HEK293 (cell line): ENCODE measurements at regions not wholly inside any gene's neighbourhood (a gene's known extent, or its start where the extent isn't known, plus 50 kb on each side); places are given as distances from the start of the nearest gene placed in this dataset.

Source experiments
- CTCF ChIA-PET: fragments of 350-600 bp; formaldehyde crosslinking; extraction: SDS; loops from one replicate; lab custom pipeline; 2021; ENCODE audit warnings: antibody characterized with exemption; lab: Yijun Ruan, JAX
- POLR2A ChIA-PET: fragments of 300-600 bp; formaldehyde crosslinking; extraction: SDS; loops from one replicate; lab custom pipeline; 2020; ENCODE audit warnings: antibody characterized with exemption, inconsistent platforms; lab: Yijun Ruan, JAX
- H3K27ac ChIP-seq: fragments of 200-500 bp; sonication (Bioruptor generic); 2 replicates; pipeline ENCODE4 v1.5.1; 2014; ENCODE audit warnings: low read depth, low read length, control low read depth, inconsistent platforms; ENCODE audit errors: extremely low read depth
- H3K36me3 ChIP-seq, 2 experiments: fragments of 200-500 bp in 1 of 2; sonication (Bioruptor generic) in 1 of 2; 1 replicate in 1 of 2; 2 replicates in 1 of 2; pipeline ENCODE4 v1.5.1; 2014 to 2017; ENCODE audit warnings: inconsistent platforms in 2 of 2, low read length in 2 of 2; ENCODE audit not compliant: control insufficient read depth in 2 of 2, insufficient read depth in 1 of 2
- H3K4me1 ChIP-seq: fragments of 200-500 bp; sonication (Bioruptor generic); 2 replicates; pipeline ENCODE4 v1.5.1; 2014; ENCODE audit warnings: mild to moderate bottlenecking, low read length, inconsistent platforms; ENCODE audit not compliant: control insufficient read depth, insufficient read depth
- H3K4me3 ChIP-seq: 2 replicates; pipeline ENCODE4 v1.5.1; 2011; ENCODE audit warnings: low read depth, mild to moderate bottlenecking, control low read depth, low read length, moderate library complexity
- H3K9me3 ChIP-seq: fragments of 200-500 bp; sonication (Bioruptor generic); 2 replicates; pipeline ENCODE4 v1.5.1; 2014; ENCODE audit warnings: low read depth, low read length, inconsistent platforms; ENCODE audit not compliant: control insufficient read depth, insufficient read depth
- EGR2 ChIP-seq: fragments of 450-650 bp; formaldehyde crosslinking; IDR thresholded peaks from 2 replicates; pipeline ENCODE4 v1.5.1; 2016; ENCODE audit warnings: low read depth, missing biosample characterization, missing genetic modification characterization
- PRDM10 ChIP-seq: fragments of 450-650 bp; formaldehyde crosslinking; IDR thresholded peaks from 2 replicates; pipeline ENCODE4 v1.5.1; 2016; ENCODE audit warnings: missing biosample characterization, missing genetic modification characterization
- SP7 ChIP-seq: fragments of 450-650 bp; formaldehyde crosslinking; IDR thresholded peaks from 2 replicates; pipeline ENCODE4 v1.5.1; 2016; ENCODE audit warnings: missing biosample characterization, missing genetic modification characterization
- ZBTB17 ChIP-seq: fragments of 450-650 bp; formaldehyde crosslinking; IDR thresholded peaks from 2 replicates; pipeline ENCODE4 v1.5.1; 2016; ENCODE audit warnings: missing biosample characterization, missing genetic modification characterization
- ZBTB49 ChIP-seq: fragments of 450-650 bp; formaldehyde crosslinking; IDR thresholded peaks from 2 replicates; pipeline ENCODE4 v1.5.1; 2016; ENCODE audit warnings: missing biosample characterization, missing genetic modification characterization, low read depth
- ZIC2 ChIP-seq: fragments of 450-650 bp; formaldehyde crosslinking; IDR thresholded peaks from 2 replicates; pipeline ENCODE4 v1.5.1; 2016; ENCODE audit warnings: missing biosample characterization, missing genetic modification characterization
- ZNF132 ChIP-seq: fragments of 450-650 bp; formaldehyde crosslinking; IDR thresholded peaks from 2 replicates; pipeline ENCODE4 v1.5.1; 2017; ENCODE audit warnings: missing biosample characterization, missing genetic modification characterization, borderline replicate concordance
- ZNF133 ChIP-seq: fragments of 450-650 bp; formaldehyde crosslinking; IDR thresholded peaks from 2 replicates; pipeline ENCODE4 v1.5.1; 2016; ENCODE audit warnings: missing biosample characterization, missing genetic modification characterization
- ZNF140 ChIP-seq: fragments of 450-650 bp; formaldehyde crosslinking; IDR thresholded peaks from 2 replicates; pipeline ENCODE4 v1.5.1; 2016; ENCODE audit warnings: missing biosample characterization, missing genetic modification characterization
- ZNF16 ChIP-seq: fragments of 450-650 bp; formaldehyde crosslinking; IDR thresholded peaks from 2 replicates; pipeline ENCODE4 v1.5.1; 2016; ENCODE audit warnings: low read depth, missing biosample characterization, missing genetic modification characterization
- ZNF341 ChIP-seq: fragments of 450-650 bp; formaldehyde crosslinking; IDR thresholded peaks from 2 replicates; pipeline ENCODE4; 2016; ENCODE audit warnings: low read depth, missing biosample characterization, missing genetic modification characterization
- ZNF391 ChIP-seq: fragments of 450-650 bp; formaldehyde crosslinking; IDR thresholded peaks from 2 replicates; pipeline ENCODE4 v1.5.1; 2016; ENCODE audit warnings: low read depth, missing biosample characterization, missing genetic modification characterization, borderline replicate concordance
- ZNF423 ChIP-seq: fragments of 450-650 bp; formaldehyde crosslinking; IDR thresholded peaks from 2 replicates; pipeline ENCODE4 v1.5.1; 2016; ENCODE audit warnings: missing biosample characterization, missing genetic modification characterization
- ZNF513 ChIP-seq: fragments of 450-650 bp; IDR thresholded peaks from 2 replicates; pipeline ENCODE4 v1.5.1; 2018; ENCODE audit warnings: missing biosample characterization, missing genetic modification characterization
- ZNF544 ChIP-seq: fragments of 450-650 bp; formaldehyde crosslinking; IDR thresholded peaks from 2 replicates; pipeline ENCODE4 v1.5.0; 2017; ENCODE audit warnings: missing biosample characterization, missing genetic modification characterization
- ZNF548 ChIP-seq: fragments of 450-650 bp; formaldehyde crosslinking; IDR thresholded peaks from 2 replicates; pipeline ENCODE4 v1.5.1; 2016; ENCODE audit warnings: missing biosample characterization, missing genetic modification characterization
- ZNF610 ChIP-seq: fragments of 450-650 bp; formaldehyde crosslinking; IDR thresholded peaks from 2 replicates; pipeline ENCODE4 v1.5.1; 2016; ENCODE audit warnings: missing biosample characterization, missing genetic modification characterization, borderline replicate concordance
- ZNF629 ChIP-seq: fragments of 450-650 bp; formaldehyde crosslinking; IDR thresholded peaks from 2 replicates; pipeline ENCODE4 v1.5.1; 2017; ENCODE audit warnings: missing biosample characterization, missing genetic modification characterization
- ZNF701 ChIP-seq: fragments of 450-650 bp; formaldehyde crosslinking; IDR thresholded peaks from 2 replicates; pipeline ENCODE4 v1.5.1; 2016; ENCODE audit warnings: missing biosample characterization, missing genetic modification characterization
- ZSCAN16 ChIP-seq: fragments of 450-650 bp; formaldehyde crosslinking; IDR thresholded peaks from 2 replicates; pipeline ENCODE4 v1.5.1; 2016; ENCODE audit warnings: missing biosample characterization, missing genetic modification characterization
- TF ChIP-seq, protein P1 (sequence below): fragments of 450-650 bp; formaldehyde crosslinking; IDR thresholded peaks from 2 replicates; pipeline ENCODE4 v1.5.1; 2017; ENCODE audit warnings: missing biosample characterization, missing genetic modification characterization

- Histone ChIP-seq H3K4me3 (no peak overlapping the region), H3K36me3 (no peaks in the 10 kb centered on the region), H3K27ac (no peak overlapping the region), H3K9me3 (no peaks in the 10 kb centered on the region)
- CTCF ChIA-PET: no interaction called here
- POLR2A ChIA-PET: no interaction called here
- TF ChIP-seq SP7 (no peak), ZNF544 (no peak), ZNF341 (no peak), EGR2 (tag by site-specific recombination) (no peak)
- TF ChIP-seq, all 188 proteins: peak for 0
- no peaks in the 10 kb centered on the region for H3K4me1 ChIP-seq
These were observed 1124.6 kb downstream of the JRKL start for GRCh38 chr11:97514446-97514845.

DNA sequence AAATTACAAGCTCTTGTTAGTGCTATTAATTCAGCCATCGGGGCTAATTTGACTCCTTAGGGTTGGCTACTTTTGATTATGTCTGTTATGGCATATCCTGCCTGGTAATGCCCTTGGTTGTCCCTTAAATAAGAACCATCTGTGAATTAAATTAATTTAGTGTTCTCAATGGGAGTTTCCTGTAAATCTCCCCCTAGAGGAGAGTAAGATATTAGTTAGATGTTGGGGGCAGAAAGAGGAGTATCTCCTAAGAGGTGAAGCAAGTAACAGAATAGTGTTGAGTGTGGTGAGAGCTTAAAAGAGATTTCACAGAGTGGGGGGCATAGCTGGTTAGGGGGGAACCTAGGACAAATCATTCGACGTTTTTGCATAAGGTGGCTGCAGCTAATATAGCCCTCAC is 1126.9 kb downstream of the JRKL start:
- ChIA-PET POLR2A (no interaction called here), CTCF (interaction anchor here (0.6 kb wide), 1 partner anchor 1055 kb away, joined by 3 read pairs; no protein-coding TSS in a partner anchor)
- H3K36me3 ChIP-seq: no peaks in the 10 kb centered on the region

More for the DNA sequence above, 1126.9 kb downstream of the JRKL start:
- Histone ChIP-seq H3K4me3 (no peak overlapping the region), H3K9me3 (no peaks in the 10 kb centered on the region), H3K4me1 (no peaks in the 10 kb centered on the region), H3K27ac (no peak overlapping the region)
- TF ChIP-seq ZNF133 (tag by site-specific recombination): no peak
- TF ChIP-seq, protein P1, sequence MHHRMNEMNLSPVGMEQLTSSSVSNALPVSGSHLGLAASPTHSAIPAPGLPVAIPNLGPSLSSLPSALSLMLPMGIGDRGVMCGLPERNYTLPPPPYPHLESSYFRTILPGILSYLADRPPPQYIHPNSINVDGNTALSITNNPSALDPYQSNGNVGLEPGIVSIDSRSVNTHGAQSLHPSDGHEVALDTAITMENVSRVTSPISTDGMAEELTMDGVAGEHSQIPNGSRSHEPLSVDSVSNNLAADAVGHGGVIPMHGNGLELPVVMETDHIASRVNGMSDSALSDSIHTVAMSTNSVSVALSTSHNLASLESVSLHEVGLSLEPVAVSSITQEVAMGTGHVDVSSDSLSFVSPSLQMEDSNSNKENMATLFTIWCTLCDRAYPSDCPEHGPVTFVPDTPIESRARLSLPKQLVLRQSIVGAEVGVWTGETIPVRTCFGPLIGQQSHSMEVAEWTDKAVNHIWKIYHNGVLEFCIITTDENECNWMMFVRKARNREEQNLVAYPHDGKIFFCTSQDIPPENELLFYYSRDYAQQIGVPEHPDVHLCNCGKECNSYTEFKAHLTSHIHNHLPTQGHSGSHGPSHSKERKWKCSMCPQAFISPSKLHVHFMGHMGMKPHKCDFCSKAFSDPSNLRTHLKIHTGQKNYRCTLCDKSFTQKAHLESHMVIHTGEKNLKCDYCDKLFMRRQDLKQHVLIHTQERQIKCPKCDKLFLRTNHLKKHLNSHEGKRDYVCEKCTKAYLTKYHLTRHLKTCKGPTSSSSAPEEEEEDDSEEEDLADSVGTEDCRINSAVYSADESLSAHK (tag by site-specific recombination): no peak
- no peak for TF ChIP-seq ZNF610 (tag by site-specific recombination)
- TF ChIP-seq ZNF701 (tag by site-specific recombination): no peak
- TF ChIP-seq ZIC2 (tag by site-specific recombination): no peak
- TF ChIP-seq ZSCAN16 (tag by site-specific recombination): no peak
- no peak for TF ChIP-seq ZNF548 (tag by site-specific recombination)
- no peak for TF ChIP-seq PRDM10 (tag by site-specific recombination)
- TF ChIP-seq ZNF423 (tag by site-specific recombination): no peak
- no peak for TF ChIP-seq ZBTB49 (tag by site-specific recombination)
- no peak for TF ChIP-seq ZNF132 (tag by site-specific recombination)
- TF ChIP-seq ZNF629 (tag by site-specific recombination): no peak
- TF ChIP-seq ZNF513 (tag by site-specific recombination): no peak
- TF ChIP-seq ZNF140 (tag by site-specific recombination): no peak
- no peak for TF ChIP-seq ZBTB17 (tag by site-specific recombination)
- TF ChIP-seq ZNF16: no peak
- no peak for TF ChIP-seq ZNF391 (tag by site-specific recombination)
